HG03103 (cell line): ENCODE measurements at regions not wholly inside any gene's neighbourhood (a gene's known extent, or its start where the extent isn't known, plus 50 kb on each side); places are given as distances from the start of the nearest gene placed in this dataset.
"Not testable (repeated sequence)": the region's sequence is repeated elsewhere in the genome, so short reads cannot be mapped to it uniquely, and the experiment has no call there.

ENCODE experiments used
- ATAC-seq: cut with Tn5 transposase; IDR thresholded peaks from one replicate; pipeline ENCODE4 v1.9.1; 2021; ENCODE audit warnings: low read depth; ENCODE audit not compliant: unreplicated experiment

- no peak for ATAC-seq
Measured at GRCh38 chr5:106521701-106522100, 1149.0 kb downstream of the EFNA5 start.

GRCh38 chr5:106510321-106510720 is 1160.4 kb downstream of the EFNA5 start:
- ATAC-seq = no peak

- no peak for ATAC-seq
Measured at GRCh38 chr5:106508894-106509293, 1161.8 kb downstream of the EFNA5 start.

- ATAC-seq = no peak
Measured at GRCh38 chr5:106493910-106494309, 1176.8 kb downstream of the EFNA5 start.

GRCh38 chr5:106489004-106489403 is 1181.7 kb downstream of the EFNA5 start:
- ATAC-seq = no peak

- ATAC-seq = no peak
Measured at GRCh38 chr5:106488407-106488806, 1182.3 kb downstream of the EFNA5 start.

GRCh38 chr5:106481374-106481773 is 1189.4 kb downstream of the EFNA5 start:
- ATAC-seq = no peak

- ATAC-seq = no peak
Measured at GRCh38 chr5:106476630-106477029, 1194.1 kb downstream of the EFNA5 start.

GRCh38 chr5:106474066-106474465 is 1196.7 kb downstream of the EFNA5 start:
- ATAC-seq = no peak

- ATAC-seq = no peak
Measured at GRCh38 chr5:106459541-106459940, 1211.2 kb downstream of the EFNA5 start.

- no peak for ATAC-seq
Measured at GRCh38 chr5:106454651-106455415, 1215.9 kb downstream of the EFNA5 start.

GRCh38 chr5:106454050-106454449 is 1216.7 kb downstream of the EFNA5 start:
- no peak for ATAC-seq

GRCh38 chr5:106451998-106452397 is 1218.7 kb downstream of the EFNA5 start:
- ATAC-seq = no peak

GRCh38 chr5:106443746-106444145 is 1227.0 kb downstream of the EFNA5 start:
- no peak for ATAC-seq

- no peak for ATAC-seq
Measured at GRCh38 chr5:106435185-106435584, 1235.6 kb downstream of the EFNA5 start.

GRCh38 chr5:106430733-106431132 is 1240.0 kb downstream of the EFNA5 start:
- not testable (repeated sequence) for ATAC-seq

GRCh38 chr5:106423109-106423897 is 1247.4 kb downstream of the EFNA5 start:
- no peak for ATAC-seq

GRCh38 chr5:106420102-106420501 is 1250.6 kb downstream of the EFNA5 start:
- no peak for ATAC-seq

- ATAC-seq = no peak
Measured at GRCh38 chr5:106418196-106418595, 1252.5 kb downstream of the EFNA5 start.

GRCh38 chr5:106417566-106417965 is 1253.2 kb downstream of the EFNA5 start:
- ATAC-seq = no peak

- ATAC-seq = no peak
Measured at GRCh38 chr5:106417163-106417562, 1253.6 kb downstream of the EFNA5 start.

GRCh38 chr5:106415541-106415940 is 1255.2 kb downstream of the EFNA5 start:
- ATAC-seq = no peak
